ENCODE measurements at regions not wholly inside any gene's neighbourhood (a gene's known extent, or its start where the extent isn't known, plus 50 kb on each side); places are given as distances from the start of the nearest gene placed in this dataset.

GRCh38 chr12:34398366-34398705, 376.0 kb downstream of the ALG10 start:
- TF ChIP-seq CTCF (IDR thresholded peaks at IDR 0.05; ENCODE audit: low read depth, low read length) = no peak
- no peak for DNase-seq (ENCODE audit: low read depth, low spot score)
- H3K4me3 ChIP-seq (ENCODE audit: low read depth, low read length) = no peak overlapping the region
- in situ Hi-C loops (cut with HindIII; ENCODE audit: low sequenced_read_pairs) = no loop called here

GRCh38 chr12:34398706-34399630, 376.7 kb downstream of the ALG10 start:
- DNase-seq (ENCODE audit: low read depth, low spot score) = no peak
- in situ Hi-C loops (cut with HindIII; ENCODE audit: low sequenced_read_pairs) = no loop called here
- no peak for TF ChIP-seq CTCF (IDR thresholded peaks at IDR 0.05; ENCODE audit: low read depth, low read length)

GRCh38 chr12:34399631-34400410, 377.5 kb downstream of the ALG10 start:
- no peak for DNase-seq (ENCODE audit: low read depth, low spot score)
- TF ChIP-seq CTCF (IDR thresholded peaks at IDR 0.05; ENCODE audit: low read depth, low read length) = no peak
- in situ Hi-C loops (cut with HindIII; ENCODE audit: low sequenced_read_pairs) = no loop called here
- no peak overlapping the region for H3K4me3 ChIP-seq (ENCODE audit: low read depth, low read length)

More at GRCh38 chr12:34398706-34399630, 376.7 kb downstream of the ALG10 start:
- H3K4me3 ChIP-seq (ENCODE audit: low read depth, low read length) = no peak overlapping the region

- TF ChIP-seq CTCF (IDR thresholded peaks at IDR 0.05; ENCODE audit: low read depth, low read length) = no peak
- H3K4me3 ChIP-seq (ENCODE audit: low read depth, low read length) = no peak overlapping the region
- in situ Hi-C loops (cut with HindIII; ENCODE audit: low sequenced_read_pairs) = no loop called here
- no peak for DNase-seq (ENCODE audit: low read depth, low spot score)
Measured at GRCh38 chr12:34400411-34400881, 378.1 kb downstream of the ALG10 start.

GRCh38 chr12:34400986-34401658, 378.8 kb downstream of the ALG10 start:
- H3K4me3 ChIP-seq (ENCODE audit: low read depth, low read length) = no peak overlapping the region
- in situ Hi-C loops (cut with HindIII; ENCODE audit: low sequenced_read_pairs) = no loop called here
- TF ChIP-seq CTCF (IDR thresholded peaks at IDR 0.05; ENCODE audit: low read depth, low read length) = no peak
- DNase-seq (ENCODE audit: low read depth, low spot score) = no peak

GRCh38 chr12:34401659-34402227, 379.4 kb downstream of the ALG10 start:
- in situ Hi-C loops (cut with HindIII; ENCODE audit: low sequenced_read_pairs) = no loop called here
- no peak overlapping the region for H3K4me3 ChIP-seq (ENCODE audit: low read depth, low read length)
- TF ChIP-seq CTCF (IDR thresholded peaks at IDR 0.05; ENCODE audit: low read depth, low read length) = no peak
- DNase-seq (ENCODE audit: low read depth, low spot score) = no peak

All from astrocyte of the spinal cord (primary cell).